ENCODE measurements at regions not wholly inside any gene's neighbourhood (a gene's known extent, or its start where the extent isn't known, plus 50 kb on each side); places are given as distances from the start of the nearest gene placed in this dataset.
A peak's percentile ranks its signal among the peaks of the same experiment; 100 is the strongest.

DNA sequence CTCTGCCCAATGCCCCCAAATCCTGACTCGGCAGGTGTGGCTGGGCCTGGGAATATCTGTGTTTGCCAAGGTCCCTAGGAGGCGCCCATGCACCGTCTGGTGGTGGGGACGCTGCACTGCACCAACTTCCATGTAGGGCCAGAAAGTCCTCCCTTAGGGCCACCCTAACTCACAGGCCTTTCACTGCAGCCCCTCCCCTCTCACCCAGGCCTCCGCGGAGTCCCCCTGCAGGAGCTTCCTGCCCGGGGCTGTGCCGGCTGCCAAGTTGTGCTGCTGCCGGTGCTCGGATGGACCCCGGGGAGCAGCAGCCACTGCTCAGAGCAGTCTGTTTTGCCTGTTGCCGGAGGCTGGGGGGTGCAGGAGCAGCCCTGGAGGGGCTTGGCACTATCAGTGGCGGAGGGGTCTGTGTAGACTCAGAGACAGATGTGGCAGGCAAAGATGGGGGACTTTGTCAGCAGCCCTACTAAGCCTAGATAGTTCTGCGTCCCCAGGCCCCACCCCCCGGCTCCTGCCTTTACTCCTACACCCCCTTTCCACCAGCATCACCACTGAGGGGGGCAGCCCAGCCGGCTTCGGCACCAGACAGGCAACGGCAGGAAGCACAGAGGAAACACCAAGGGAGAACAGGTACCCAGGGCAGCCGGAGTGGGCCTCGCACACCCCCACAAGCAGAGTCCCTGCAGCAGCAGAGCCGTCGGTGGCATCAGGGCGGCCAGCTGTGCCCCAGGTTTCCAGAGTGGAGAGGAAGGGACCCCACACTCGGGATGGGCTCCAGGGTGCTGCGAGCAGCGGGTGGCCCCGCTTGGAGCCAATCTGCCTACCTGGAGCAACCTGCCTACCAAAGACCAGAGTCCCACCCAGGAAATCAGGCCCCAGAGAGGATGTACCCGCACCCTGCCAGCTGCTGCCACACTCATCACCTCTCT, 124.3 kb downstream of the TRIM29 start:
- DNase-seq (ENCODE audit: low spot score), result peak; percentile 41

DNA sequence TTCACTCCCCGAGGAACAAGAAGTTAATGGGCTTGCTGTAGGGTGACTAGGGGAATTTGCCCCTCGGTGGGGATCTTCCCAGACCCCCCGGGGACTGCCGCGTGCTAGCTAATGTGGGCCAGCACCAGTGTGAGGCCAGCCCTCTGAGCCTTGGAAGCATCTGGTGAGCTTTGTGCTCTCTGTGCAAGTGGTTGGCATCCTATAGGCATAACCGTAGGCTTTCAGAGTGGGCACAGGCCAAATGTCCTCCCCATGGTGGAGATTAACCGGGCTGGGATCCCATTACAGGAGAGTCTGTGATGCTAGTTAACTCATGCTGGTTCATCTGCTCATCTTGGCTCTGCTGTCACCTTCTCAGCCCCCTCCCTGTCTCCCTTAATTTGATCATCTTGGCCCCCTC, 125.7 kb downstream of the TRIM29 start:
- DNase-seq (ENCODE audit: low spot score), result no peak

DNA sequence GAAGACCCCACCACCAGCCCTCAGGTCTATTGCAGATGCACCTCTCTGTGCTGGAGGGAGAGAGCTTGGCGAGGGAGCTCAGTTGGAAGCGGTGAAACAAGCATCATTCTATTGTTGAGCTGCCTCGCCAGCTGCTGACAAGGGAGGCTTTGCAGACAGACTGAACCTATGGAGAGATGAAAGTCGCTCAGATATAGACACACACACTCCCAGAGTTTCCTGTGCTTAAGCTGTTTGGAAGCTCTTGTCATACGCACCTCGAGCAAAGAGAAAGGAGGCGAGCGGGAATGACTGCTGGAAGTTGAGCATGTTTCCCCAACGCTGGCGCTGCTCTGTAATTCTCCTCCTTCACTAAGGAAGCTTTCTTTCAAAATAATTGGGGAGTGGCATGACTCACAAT, 126.1 kb downstream of the TRIM29 start:
- no peak for DNase-seq (ENCODE audit: low spot score)

DNA sequence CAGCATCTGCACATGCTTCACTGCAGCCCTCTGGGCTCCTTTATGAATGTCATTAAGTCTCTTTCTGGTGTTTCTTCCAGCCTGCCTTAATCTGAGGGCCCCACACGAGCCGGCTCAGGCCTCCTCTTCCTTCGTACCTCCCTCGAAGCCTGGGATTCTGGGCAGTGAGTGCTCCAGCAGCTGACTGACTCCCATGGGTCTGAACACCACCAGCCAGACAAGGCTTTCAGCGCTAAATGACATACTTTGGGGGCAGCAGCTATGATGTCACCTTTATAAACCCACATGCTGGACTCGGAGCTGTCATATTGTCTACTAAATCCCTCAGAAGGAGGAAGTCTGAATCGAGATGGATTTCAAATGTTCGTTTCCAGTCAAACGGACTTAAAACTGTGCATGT, 127.1 kb downstream of the TRIM29 start:
- DNase-seq (ENCODE audit: low spot score), result no peak

DNA sequence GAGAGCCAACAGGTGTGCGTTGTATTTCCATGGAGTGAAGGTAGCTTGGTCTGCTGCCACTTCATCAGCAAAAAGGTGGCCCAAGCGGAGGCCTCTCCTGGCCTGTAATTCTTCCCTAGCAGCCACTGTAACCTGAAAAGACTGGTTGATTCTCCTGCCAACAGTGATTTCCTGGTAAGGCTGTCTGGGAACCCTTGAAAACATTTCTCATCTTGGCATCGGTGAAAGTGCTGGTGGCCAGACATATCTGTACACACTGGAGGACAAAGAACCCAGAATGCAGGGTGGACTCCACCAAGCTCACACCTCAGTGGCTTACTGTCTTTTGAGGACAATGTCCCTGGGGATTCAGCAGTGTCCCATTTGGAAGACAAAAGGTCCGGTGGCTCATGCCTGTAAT, 128.0 kb downstream of the TRIM29 start:
- DNase-seq (ENCODE audit: low spot score), result no peak

DNA sequence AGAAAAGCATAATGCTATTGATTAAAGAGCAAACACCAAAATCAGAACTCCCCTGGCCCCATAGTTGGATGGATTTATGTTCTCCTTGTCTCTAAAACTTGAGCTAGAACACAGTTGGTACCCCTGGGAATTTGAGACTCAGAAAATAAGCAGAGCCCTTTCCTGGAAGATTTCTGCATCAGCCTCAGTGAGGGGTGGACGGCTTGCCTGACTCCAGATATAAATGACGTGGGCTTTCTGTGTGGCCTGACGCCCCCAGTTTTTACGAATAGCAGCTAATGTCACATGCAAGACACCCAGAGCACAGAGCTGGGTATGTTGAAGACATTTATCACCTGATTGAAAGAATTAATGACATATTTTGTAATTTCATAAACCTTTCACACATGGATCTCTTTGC, 130.8 kb downstream of the TRIM29 start:
- DNase-seq (ENCODE audit: low spot score), result no peak

DNA sequence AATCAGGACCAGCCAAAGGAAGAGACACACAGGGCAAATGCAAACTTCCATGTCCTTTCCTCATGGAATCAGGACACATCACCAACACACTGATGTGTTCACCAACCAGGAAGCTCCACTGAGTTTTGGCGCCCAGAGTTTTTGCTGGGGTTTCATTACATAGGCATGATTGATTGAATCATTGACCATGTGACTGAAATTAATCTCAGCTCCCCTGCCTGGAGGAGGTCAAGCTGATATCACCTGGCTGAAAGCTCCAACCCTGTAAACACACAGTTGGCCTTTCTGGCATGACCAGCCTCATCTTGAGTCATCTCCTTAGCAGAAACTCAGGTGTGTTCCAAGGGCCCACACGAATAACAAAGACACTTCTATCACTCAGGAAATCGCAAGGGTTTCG, 133.2 kb downstream of the TRIM29 start:
- no peak for DNase-seq (ENCODE audit: low spot score)

DNA sequence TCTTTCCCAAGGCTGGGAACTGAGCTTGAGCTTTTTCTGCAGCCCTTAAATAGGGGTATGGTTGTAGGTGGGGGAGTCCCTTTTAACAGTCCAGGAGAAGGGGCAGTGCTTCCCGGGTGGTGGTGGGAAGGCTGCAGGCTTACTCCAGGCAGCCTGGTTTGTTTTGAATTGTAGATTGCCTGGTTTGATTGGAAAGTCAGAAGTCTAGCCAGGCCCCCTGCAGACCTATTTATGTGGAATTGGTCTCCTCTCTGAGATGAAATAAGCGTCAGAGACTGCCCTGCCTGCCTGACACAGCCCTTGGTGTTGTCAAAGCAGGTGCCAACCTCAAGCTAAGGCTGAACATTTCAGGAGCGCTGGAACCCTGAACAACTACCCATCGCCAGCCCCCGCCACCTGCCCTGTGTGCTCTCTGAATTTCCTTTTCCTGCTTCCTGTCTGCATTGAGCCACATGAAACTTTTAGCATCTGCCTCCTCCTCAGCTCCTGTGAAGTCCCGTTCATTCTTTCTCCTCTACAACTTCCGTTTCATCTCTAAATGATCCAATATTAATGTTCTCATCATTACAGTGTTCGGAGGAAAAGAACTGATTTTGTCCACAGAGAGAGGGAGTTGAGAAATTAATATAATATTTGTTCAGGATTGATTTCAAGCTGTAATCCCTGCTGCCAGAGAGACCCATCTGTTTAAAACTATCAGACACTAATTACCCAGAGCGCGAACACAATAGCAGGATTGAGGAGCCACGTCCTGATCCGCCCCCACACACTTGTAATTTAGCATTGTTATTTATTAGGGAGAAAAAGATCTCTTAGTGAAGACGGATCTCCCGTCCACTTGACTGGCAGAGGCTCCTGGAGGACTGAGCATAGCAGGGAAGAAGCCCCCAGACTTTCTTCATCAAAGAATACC, 136.5 kb downstream of the TRIM29 start:
- no peak for DNase-seq (ENCODE audit: low spot score)

DNA sequence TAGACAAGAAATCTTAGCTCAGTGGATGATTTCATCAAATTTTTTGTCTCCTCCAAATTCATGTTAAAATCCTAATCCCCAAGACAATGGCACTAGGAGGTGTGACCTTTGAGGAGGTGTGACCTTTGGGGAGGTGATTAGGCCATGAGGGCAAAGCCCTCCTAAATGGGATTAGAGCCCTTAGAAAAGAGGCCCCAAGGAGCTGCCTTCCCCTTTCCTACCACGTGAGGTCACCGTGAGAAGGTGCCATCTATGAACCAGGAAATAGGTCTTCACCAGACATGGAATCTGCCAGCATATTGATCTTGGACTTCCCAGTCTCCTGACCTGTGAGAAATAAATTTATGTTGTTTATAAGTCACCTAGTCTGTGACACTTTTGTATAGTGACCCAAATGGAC, 138.7 kb downstream of the TRIM29 start:
- DNase-seq (ENCODE audit: low spot score), result no peak

DNA sequence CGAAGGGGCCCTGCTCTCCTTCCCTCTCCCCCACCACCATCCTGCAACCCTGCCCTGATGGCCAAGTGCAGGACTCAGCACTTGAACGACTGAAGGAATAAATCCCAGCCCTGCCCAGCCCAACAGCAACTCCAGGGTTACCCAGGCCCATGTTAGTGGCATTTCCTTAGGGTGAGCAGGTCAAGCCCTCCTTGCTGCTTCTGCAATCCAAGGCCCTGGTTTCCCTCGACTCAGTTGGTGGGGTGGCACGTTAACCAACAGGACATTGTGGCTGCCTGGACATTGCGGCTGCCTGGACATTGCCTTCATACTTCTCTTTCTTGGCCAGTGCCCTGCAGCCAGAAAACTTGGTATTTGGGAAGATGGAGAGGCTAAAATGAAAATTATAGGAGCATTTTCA, 141.4 kb downstream of the TRIM29 start:
- DNase-seq (ENCODE audit: low spot score), result no peak

DNA sequence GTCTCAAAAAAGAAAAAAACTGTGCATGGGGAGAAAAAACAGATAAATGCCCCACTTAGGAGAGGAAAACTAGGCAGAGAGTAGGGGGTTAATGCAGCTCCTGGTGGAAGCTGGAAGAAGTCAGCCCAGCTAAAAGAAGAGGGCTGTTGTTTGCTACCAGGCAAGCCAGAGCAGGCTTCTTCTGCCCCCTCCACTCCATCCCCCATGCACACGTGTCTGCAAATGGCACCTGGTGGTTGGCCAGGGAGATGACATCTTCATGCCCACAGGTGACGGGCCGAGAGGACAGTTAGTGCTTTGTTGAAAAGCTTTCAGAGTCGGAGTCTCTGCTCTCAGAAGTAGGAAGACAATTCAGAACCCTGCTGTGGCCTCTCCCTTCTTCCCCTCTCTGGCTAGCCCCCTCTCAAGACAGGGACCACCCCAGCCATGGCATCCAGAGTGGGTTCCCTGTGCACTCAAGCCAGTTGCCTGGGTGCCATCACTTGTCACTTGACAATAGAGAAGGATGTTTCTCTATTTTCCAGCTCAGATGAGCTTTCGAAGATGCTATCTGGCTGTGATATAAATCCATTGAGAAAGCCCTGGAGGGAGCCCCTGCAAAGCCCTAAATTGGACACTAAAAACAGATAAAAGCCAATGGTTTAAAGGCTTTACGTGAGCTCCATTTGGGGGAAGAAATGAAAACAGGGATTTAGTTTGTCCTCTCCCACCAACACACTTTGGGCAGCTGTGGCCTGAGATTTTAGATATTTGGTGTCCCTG, 142.0 kb downstream of the TRIM29 start:
- DNase-seq (ENCODE audit: low spot score), result no peak

DNA sequence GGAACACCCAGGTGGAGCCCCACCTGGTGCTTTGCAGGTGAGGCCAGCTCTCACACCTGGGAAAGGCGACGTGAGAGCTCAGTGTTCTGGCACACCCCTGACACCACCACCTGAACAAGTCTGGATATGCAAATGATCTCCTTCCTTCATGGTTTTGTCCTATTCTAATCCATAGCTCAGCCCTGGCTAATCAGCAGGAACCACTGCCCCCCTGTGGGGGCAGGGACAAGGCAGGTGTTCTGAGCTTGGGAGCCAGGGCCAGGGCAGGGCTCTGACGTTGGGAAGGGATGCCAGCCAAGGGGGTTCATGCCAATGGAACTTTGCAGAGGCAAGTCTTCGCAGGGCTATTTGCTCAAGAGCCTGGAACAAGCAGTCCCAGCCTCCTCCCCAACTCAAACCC, 144.2 kb downstream of the TRIM29 start:
- no peak for DNase-seq (ENCODE audit: low spot score)

DNA sequence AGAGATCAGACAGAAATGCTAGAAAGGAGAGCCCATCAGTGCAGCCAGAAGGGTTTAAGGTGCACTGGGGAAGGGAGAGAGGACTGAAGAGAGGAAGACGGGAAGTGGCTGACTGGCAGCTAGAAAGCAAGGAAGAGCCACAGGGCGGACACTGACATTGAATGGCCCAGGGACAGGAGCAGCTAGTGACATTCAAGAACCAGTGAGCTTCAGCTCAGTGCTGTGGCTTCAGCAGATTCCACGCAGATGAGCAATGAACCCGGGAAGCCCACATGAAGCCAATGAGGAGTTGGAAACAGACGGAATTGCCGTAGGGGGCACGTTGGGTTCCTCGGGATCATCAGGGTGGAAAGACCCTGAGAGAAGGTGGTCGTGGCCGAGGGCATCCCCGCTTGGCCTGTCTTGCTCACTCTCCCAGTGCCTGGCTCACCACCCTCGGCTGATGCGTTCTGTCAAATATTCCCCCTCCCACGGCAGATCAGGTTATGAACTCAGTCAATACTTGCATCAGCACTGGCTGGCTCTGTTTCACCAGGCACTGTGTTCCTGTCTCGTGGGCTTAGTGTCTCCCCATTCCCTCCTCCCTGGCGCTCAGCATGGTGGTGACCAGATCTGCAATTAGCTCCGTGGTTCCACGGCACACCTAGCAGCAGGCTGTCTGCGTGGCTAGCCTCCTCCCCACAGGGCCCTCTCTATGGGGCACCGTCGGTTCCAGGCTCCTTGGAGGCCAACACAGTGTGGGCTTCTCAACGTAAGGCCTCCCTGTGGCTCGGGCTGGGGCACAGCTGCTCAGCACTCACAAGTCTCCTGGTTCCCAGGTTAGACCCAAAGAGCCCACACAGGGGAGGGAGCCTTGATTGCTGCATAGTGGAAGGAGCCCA, 145.5 kb downstream of the TRIM29 start:
- no peak for DNase-seq (ENCODE audit: low spot score)

DNA sequence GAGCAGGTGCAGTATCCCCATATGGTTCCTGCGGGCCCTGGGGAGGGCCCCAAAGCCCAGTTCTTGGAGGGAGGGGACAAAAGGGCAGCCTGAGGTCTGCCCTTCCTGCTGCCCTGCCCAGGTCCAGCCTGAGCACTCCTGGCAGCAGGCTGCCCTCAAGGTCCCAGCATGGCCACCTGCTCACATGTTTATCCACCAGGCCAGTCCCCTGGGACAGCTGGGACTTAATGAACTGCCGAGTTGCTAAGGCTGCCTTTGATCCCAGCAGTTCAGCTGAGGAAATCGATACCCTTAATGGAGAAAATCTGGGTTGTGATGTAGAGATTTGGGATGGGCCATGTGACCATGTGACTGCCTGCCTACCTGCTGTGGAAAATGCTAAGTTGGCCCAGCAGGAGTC, 146.2 kb downstream of the TRIM29 start:
- no peak for DNase-seq (ENCODE audit: low spot score)

DNA sequence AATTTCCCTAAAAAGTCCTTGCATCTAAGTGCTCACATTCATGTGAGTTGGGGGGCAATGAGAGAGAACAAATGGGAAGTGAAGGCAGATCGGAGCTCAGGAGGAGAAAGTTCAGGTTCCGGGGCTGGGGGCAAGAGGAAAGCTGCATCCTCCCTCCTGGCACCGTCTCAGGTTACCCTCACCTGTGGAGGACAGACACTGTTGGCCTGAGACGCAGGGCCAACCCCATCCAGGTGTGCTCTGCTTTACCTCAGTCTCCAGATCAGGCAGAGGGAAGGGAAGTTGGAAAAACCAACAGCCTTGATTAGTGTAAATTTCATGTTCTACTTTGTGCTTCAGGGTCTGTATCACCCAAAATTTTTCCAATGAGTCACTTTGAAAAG, 146.9 kb downstream of the TRIM29 start:
- no peak for DNase-seq (ENCODE audit: low spot score)

DNA sequence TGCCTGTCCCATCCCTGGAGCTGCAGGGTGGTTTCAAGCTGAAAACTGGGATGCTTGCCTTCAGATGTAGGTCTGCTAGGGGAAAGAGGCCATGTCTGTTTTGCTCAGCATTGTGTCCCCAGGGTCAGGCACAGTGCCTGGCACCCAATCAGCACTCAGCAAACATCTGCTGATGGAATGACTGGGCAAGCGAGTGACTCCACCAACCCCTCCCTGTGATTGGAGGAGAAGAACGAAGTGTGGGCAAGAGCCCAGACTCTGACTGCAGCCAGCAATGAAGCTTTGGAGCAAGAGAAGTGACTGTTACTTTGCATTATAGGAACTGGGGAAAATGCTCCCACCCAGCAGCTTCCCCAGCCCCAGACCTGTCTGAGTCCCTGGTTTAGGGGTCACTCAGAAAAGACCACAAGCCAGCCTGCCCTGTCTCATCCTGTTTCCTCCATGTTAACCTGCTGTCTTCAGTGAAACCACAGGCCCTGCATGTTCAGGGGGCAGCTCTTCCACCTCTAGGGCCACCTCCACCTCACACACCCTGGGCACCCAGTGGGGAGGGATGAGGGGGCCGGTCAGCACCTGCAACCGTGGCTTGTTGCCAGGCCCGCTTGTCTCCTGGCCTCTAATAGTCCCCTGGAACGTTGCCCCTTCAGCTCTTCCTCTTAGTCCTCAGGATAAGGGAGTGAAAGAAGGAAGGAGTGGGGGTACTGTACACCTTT, 147.4 kb downstream of the TRIM29 start:
- DNase-seq (ENCODE audit: low spot score), result no peak

DNA sequence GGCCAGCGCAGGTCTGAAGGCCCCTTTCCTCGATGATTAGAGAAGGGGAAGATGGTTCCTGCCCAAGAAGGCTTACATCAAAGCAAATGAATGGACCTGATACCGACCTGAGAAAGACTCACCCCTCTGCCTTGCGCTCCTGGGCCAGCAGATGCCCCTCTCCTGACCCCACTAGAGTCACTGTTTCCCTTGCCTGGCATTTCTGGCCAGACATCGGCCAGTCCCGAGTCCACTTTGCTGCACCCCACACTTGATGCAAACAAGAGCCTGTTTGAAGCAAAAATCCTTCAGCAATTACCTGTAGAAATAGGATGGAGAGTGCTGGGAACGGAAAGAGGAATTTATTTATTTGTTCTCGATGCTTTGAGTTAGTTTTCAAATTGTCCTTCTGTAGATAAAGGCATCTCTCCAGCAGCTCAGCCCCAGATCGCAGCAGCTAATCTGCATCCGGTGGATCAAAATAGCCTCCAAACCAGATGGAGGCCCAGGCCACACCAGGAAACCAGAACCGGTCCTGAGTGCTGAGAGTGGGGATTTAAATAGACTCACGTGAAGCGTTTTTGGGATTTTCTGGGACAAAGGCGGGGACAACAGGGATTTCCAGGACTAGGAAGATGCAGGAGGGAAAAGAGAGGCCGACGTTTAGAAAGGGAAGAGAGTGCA, 148.6 kb downstream of the TRIM29 start:
- DNase-seq (ENCODE audit: low spot score), result no peak

DNA sequence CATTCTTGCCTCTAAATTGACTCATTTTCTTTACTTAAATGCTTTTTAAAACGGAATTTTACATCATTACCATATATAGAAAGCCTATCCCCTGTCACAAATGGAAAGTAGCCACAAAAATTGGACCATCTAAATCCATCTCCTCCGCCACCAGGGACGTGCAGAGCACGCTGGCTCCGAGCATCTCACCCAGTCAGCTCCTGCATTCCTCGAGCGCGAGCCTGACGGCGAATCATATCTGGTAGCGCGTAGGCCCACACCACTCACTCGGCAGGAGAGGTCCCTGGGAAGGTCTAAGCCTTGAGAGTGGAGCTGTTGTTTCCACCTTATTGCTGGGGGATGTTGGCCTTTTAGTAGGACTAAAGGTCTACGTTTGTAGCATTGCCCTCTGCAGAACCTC, 152.4 kb downstream of the TRIM29 start:
- no peak for DNase-seq (ENCODE audit: low spot score)

DNA sequence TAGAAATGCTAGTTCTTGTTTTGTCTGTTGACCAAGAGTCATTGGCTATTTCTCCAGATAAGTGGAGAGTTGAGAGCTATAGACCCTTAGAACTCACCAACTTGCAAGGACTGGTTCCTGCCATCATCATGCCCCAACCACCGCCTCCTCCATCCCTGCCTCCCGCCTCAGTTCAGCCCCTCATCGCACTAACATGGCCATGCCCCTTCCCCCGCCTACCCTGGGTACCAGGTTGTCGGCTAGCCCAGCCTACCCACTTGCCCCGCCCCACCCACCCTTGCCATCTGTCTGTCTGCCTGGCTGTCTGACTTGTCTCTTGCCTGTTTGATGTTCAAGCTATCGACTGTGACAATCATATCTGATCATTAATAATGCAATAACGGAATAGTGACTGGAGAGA, 154.1 kb downstream of the TRIM29 start:
- DNase-seq (ENCODE audit: low spot score), result no peak

DNA sequence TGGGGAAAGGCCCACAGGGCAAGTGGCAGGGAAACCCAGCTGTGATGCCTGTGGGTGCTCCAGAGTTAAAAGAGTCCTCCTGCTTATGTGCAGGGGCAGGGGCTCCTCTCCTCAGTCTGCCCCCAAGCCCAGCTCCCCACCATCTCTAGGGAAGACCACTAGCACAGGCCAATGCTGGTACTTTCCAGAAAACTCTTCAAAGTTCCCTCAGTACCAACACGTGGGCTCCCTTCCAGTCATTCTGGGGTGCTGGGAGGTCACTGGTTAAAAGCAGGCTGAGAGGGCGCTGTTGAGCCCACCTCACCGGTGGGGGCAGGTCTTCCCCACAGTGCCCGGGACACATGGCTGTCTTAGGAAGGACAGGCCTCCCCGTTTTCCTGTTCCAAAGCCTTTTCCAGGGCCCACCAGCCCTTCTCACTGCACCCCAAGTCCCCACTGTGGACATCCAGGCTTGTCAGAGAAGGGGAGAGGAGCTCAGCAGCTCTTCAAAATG, 154.6 kb downstream of the TRIM29 start:
- DNase-seq (ENCODE audit: low spot score), result no peak
